ENCODE measurements at regions not wholly inside any gene's neighbourhood (a gene's known extent, or its start where the extent isn't known, plus 50 kb on each side); places are given as distances from the start of the nearest gene placed in this dataset.

DNA sequence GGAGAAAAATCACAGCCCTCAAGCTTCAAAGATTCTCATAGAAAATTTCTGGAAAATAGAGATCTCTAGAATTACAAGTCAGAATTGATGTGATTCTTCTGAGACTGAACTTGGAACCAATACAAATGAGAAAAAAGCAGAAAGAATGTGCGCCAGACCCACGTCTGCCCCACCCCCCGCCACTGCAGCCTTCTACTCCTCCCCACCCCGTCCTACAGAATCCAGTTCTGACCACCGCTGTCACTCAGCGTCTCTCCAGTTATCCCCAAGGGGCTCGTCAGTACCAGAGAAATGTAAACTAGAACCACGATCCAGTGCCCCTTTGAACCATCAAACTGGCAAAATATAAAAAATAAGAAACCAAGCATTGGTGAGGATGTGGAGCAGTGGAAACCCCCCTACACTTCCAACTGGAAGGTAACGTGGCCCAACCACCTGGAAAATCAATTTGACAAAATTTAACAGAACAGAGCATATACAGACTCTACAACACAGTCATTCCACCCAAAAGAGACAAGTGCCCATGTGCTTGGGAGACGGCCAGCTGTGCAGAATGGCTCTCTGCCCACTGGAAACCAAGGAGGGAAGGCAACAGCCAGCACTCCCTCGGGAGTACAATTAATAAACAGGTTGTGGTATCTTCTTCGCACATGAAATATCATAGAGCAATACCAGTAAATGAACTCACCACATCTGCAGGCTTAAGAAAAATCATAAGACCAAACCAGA is 397.9 kb downstream of the TNS3 start:
- TF ChIP-seq TARDBP (IDR thresholded peaks at IDR 0.05) (no peak), SP1 (IDR thresholded peaks at IDR 0.05) (no peak), ZNF384 (IDR thresholded peaks at IDR 0.05) (no peak), FOXM1 (IDR thresholded peaks at IDR 0.05; ENCODE audit: borderline replicate concordance) (no peak), NFRKB (IDR thresholded peaks at IDR 0.05) (no peak), BHLHE40 (IDR thresholded peaks at IDR 0.05; ENCODE audit: borderline replicate concordance) (no peak), FOXK2 (IDR thresholded peaks at IDR 0.05) (no peak), L3MBTL2 (conservative IDR thresholded peaks at IDR 0.05) (no peak), FOXA1 (IDR thresholded peaks at IDR 0.05) (no peak), ELF4 (IDR thresholded peaks at IDR 0.05) (no peak), HDGF (IDR thresholded peaks at IDR 0.05; ENCODE audit: borderline replicate concordance) (no peak)

Measured in HEK293T (cell line).